GM23248 (cell line): ENCODE measurements at regions not wholly inside any gene's neighbourhood (a gene's known extent, or its start where the extent isn't known, plus 50 kb on each side); places are given as distances from the start of the nearest gene placed in this dataset.

ENCODE experiments used
- DNase-seq: peaks from one replicate; pipeline ENCODE4 v3.0.0-alpha.2; 2015
- H2AFZ ChIP-seq: fragments of 200-600 bp; sonication (generic); 2 replicates; pipeline ENCODE4 v1.6.1; 2016; ENCODE audit warnings: antibody characterized with exemption
- H3F3A ChIP-seq: fragments of 200-600 bp; sonication (generic); 2 replicates; pipeline ENCODE4 v1.6.1; 2016; ENCODE audit warnings: mild to moderate bottlenecking, antibody characterized with exemption, mixed run types; ENCODE audit not compliant: insufficient read depth
- H3K27ac ChIP-seq: fragments of 200-600 bp; sonication (generic); 2 replicates; pipeline ENCODE4 v1.5.1; 2016; ENCODE audit warnings: mild to moderate bottlenecking
- H3K27me3 ChIP-seq: fragments of 200-600 bp; sonication (generic); replicated peaks from 2 replicates; pipeline ENCODE4 v1.6.1; 2016; ENCODE audit warnings: mild to moderate bottlenecking; ENCODE audit not compliant: insufficient read depth
- H3K36me3 ChIP-seq: fragments of 200-600 bp; sonication (generic); 2 replicates; pipeline ENCODE4 v1.6.1; 2016; ENCODE audit warnings: low read depth, mild to moderate bottlenecking
- H3K4me1 ChIP-seq: fragments of 200-600 bp; sonication (generic); 2 replicates; pipeline ENCODE4 v1.6.1; 2016; ENCODE audit warnings: mild to moderate bottlenecking; ENCODE audit not compliant: insufficient read depth
- H3K4me2 ChIP-seq: fragments of 200-600 bp; sonication (generic); one replicate; pipeline ENCODE4 v1.6.1; 2016; ENCODE audit warnings: mild to moderate bottlenecking; ENCODE audit not compliant: unreplicated experiment
- H3K4me3 ChIP-seq: fragments of 200-600 bp; sonication (generic); 2 replicates; pipeline ENCODE4 v1.5.1; 2016; ENCODE audit warnings: mild to moderate bottlenecking
- H3K79me2 ChIP-seq: fragments of 200-600 bp; sonication (generic); 2 replicates; pipeline ENCODE4 v1.6.1; 2016; ENCODE audit warnings: mild to moderate bottlenecking; ENCODE audit not compliant: insufficient read depth
- H3K9ac ChIP-seq: fragments of 200-600 bp; sonication (generic); 2 replicates; pipeline ENCODE4 v1.6.1; 2016; ENCODE audit warnings: mild to moderate bottlenecking
- H3K9me2 ChIP-seq: fragments of 200-600 bp; sonication (generic); 2 replicates; pipeline ENCODE4 v1.6.1; 2016; ENCODE audit warnings: mixed run types, mild to moderate bottlenecking, moderate library complexity; ENCODE audit not compliant: insufficient read depth
- H3K9me3 ChIP-seq: fragments of 200-600 bp; sonication (generic); one replicate; pipeline ENCODE4 v1.6.1; 2017; ENCODE audit warnings: low read depth
- H4K20me1 ChIP-seq: fragments of 200-600 bp; sonication (generic); 2 replicates; pipeline ENCODE4 v1.6.0; 2016; ENCODE audit not compliant: insufficient read depth
- EZH2 ChIP-seq: fragments of 200-600 bp; sonication (generic); IDR thresholded peaks from 2 replicates; pipeline ENCODE4 v1.6.1; 2018; ENCODE audit warnings: antibody characterized with exemption, mild to moderate bottlenecking; ENCODE audit not compliant: insufficient read depth, poor library complexity, severe bottlenecking
- EZH2phosphoT487 ChIP-seq: fragments of 200-600 bp; sonication (generic); IDR thresholded peaks from 2 replicates; pipeline ENCODE4 v1.6.1; 2018; ENCODE audit warnings: antibody characterized with exemption, moderate library complexity, mild to moderate bottlenecking, low read depth; ENCODE audit not compliant: insufficient read depth
- WGBS, 2 experiments: methylation state at CpG; one replicate each; pipeline ENCODE4 v1.1.6; 2015 to 2017; ENCODE audit warnings: low lambda C conversion rate in 2 of 2, low coverage in 1 of 2; ENCODE audit errors: missing lambda C conversion rate in 2 of 2; 5-methylcytosine and 5-hydroxymethylcytosine counted together
- in situ Hi-C: fragments of 300-500 bp; cut with MboI; formaldehyde crosslinking; loops from 2 replicates; pipeline ENCODE4 v1.15.0; 2020

DNA sequence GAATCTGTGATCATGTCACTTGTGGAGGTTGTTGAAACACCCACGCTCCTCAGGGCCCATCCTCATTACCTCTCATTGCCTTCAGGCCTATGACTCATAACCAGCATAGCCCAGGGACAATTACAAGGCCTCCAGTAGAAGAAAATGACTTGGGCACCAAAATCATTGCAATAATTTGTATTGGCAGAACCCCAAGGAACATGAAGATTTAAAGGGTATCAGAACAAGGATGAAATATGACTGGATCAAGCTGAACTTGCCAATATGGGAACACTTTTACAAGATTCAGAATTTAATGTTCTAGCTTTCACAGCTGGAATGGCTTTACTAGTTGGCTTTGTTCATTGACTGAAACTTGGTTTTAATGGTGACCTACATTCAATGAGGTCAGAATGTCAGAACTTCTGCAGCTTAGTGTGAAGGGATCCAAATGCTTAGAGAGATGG lies 156.4 kb downstream of the COPS8 start:
- peak; percentile 66 for DNase-seq

DNA sequence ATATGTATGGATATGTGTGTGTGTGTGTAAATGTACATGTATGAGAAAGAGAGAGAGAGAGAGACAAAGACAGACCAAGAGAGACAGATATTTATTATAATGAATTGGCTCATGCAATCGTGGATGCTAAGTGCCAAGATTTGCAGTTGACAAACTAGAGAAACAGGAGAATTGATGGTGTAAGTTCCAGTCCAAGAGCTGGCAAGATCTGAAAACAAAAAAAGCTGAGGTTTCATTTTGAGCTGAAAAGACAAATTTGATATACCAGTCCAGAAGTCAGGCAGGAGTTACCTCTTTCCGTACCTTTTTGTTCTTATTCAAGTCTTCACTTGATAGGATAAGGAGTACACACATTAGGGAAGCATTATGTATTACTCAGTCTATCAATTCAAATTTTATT lies 157.8 kb downstream of the COPS8 start:
- no peak overlapping the region for H3K4me2 ChIP-seq
- no peaks in the 10 kb centered on the region for H4K20me1 ChIP-seq
- no peak for DNase-seq
- peaks cover 17% of the 10 kb centered on the region for H3K4me1 ChIP-seq
- no peak overlapping the region for H3K27ac ChIP-seq
- in situ Hi-C loops, result no loop called here
- TF ChIP-seq EZH2phosphoT487, result no peak
- no peak for TF ChIP-seq EZH2
- no peak overlapping the region for H2AFZ ChIP-seq
- no peak overlapping the region for H3K4me3 ChIP-seq
- peaks cover 13% of the 10 kb centered on the region for H3F3A ChIP-seq
- no peak overlapping the region for H3K9ac ChIP-seq
- H3K9me3 ChIP-seq, result no peaks in the 10 kb centered on the region
- H3K36me3 ChIP-seq, result no peaks in the 10 kb centered on the region
- 53 to 67% methylated on average over 2 of the region's 2 CpGs for WGBS, 2 experiments
- no peaks in the 10 kb centered on the region for H3K79me2 ChIP-seq
- H3K9me2 ChIP-seq, result no peaks in the 10 kb centered on the region
- no peaks in the 10 kb centered on the region for H3K27me3 ChIP-seq

More for the DNA sequence above, 156.4 kb downstream of the COPS8 start:
- Histone ChIP-seq H3K27ac (no peak overlapping the region), H3K9ac (no peak overlapping the region), H4K20me1 (no peaks in the 10 kb centered on the region), H3K4me2 (no peak overlapping the region), H3K79me2 (no peaks in the 10 kb centered on the region), H3K36me3 (no peaks in the 10 kb centered on the region), H3K4me3 (no peak overlapping the region), H3K9me2 (no peaks in the 10 kb centered on the region), H3K4me1 (peaks cover 17% of the 10 kb centered on the region), H3F3A (peaks cover 13% of the 10 kb centered on the region), H3K27me3 (no peaks in the 10 kb centered on the region), H2AFZ (no peak overlapping the region), H3K9me3 (no peaks in the 10 kb centered on the region)
- WGBS, 2 experiments, result 14 to 38% methylated on average over 1 of the region's 1 CpG
- in situ Hi-C loops, result no loop called here
- no peak for TF ChIP-seq EZH2phosphoT487
- TF ChIP-seq EZH2, result no peak

DNA sequence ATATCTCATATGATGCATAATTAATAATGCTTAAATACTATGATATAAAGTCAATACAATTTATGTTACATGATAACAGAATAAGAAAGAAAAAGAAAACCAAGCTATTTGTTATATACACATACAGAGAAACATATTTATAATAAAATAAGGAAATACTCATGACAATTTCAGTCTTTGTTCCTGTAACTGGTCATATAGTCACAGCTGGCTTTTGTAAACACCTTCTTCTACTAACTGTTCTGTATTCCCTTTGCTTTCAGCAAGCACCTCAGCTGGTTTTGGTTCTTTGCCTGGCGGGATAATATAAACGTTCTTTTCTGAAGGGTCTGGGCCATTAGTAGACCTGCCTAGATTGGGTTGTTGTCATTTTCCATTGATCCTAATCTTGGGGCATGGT lies 158.5 kb downstream of the COPS8 start:
- Histone ChIP-seq H2AFZ (no peak overlapping the region), H3F3A (peaks cover 13% of the 10 kb centered on the region), H3K4me2 (peak overlapping the region; percentile 29), H4K20me1 (no peaks in the 10 kb centered on the region), H3K27me3 (no peaks in the 10 kb centered on the region), H3K4me1 (peaks cover 17% of the 10 kb centered on the region), H3K9me2 (no peaks in the 10 kb centered on the region), H3K9me3 (no peaks in the 10 kb centered on the region), H3K27ac (peak overlapping the region; percentile 77), H3K4me3 (no peak overlapping the region), H3K36me3 (no peaks in the 10 kb centered on the region), H3K79me2 (no peaks in the 10 kb centered on the region), H3K9ac (0 out of 2 replicates have a peak overlapping the region, but pooled peaks have one; percentile 49)
- DNase-seq, result no peak
- TF ChIP-seq EZH2phosphoT487, result no peak
- TF ChIP-seq EZH2, result no peak
- 86 to 95% methylated on average over 2 of the region's 2 CpGs for WGBS, 2 experiments
- in situ Hi-C loops, result no loop called here

- DNase-seq, result peak; percentile 83
- Histone ChIP-seq H3K36me3 (no peaks in the 10 kb centered on the region), H2AFZ (no peak overlapping the region), H4K20me1 (no peaks in the 10 kb centered on the region), H3K9ac (peak overlapping the region; percentile 49; the same call in 1 of the 2 replicates), H3K27me3 (no peaks in the 10 kb centered on the region), H3K27ac (peak overlapping the region; percentile 77), H3F3A (peaks cover 13% of the 10 kb centered on the region), H3K9me3 (no peaks in the 10 kb centered on the region), H3K9me2 (no peaks in the 10 kb centered on the region), H3K4me1 (peaks cover 17% of the 10 kb centered on the region), H3K4me3 (no peak overlapping the region), H3K4me2 (peak overlapping the region; percentile 29), H3K79me2 (no peaks in the 10 kb centered on the region)
- TF ChIP-seq EZH2phosphoT487, result 0 out of 2 replicates have a peak, but pooled peaks have one; percentile 55
- TF ChIP-seq EZH2, result no peak
- in situ Hi-C loops, result no loop called here
- 43 to 62% methylated on average over 3 of the region's 3 CpGs for WGBS, 2 experiments
These were observed 159.4 kb downstream of the COPS8 start for GRCh38 chr2:237244976-237245646.

DNA sequence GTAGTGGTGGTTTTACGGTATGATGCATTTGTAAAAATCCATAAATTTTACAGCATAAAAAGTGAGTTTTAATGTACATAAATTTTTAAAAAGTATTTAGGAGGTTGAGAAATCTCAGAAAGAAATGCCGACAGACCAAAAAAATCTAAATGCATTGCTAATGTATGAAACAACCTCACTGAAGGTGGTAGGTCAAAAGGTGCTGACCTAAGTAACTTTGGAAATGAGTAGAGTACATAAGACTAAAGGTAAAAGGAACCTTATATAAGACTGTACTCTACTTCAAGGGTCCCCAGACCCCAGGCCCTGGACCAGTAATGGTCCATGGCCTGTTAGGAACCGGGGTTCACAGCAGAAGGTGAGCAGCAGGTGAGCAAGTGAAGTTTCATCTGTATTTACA lies 163.4 kb downstream of the COL6A3 start:
- H3K9me2 ChIP-seq, result no peaks in the 10 kb centered on the region
- in situ Hi-C loops, result no loop called here
- H3K27me3 ChIP-seq, result no peaks in the 10 kb centered on the region
- H3K4me3 ChIP-seq, result no peak overlapping the region
- no peak overlapping the region for H3K9ac ChIP-seq
- peaks cover 32% of the 10 kb centered on the region for H3F3A ChIP-seq
- no peak overlapping the region for H3K27ac ChIP-seq
- WGBS, 2 experiments, result 91 to 92% methylated on average over 3 of the region's 3 CpGs
- H3K4me1 ChIP-seq, result peaks cover 29% of the 10 kb centered on the region
- no peaks in the 10 kb centered on the region for H3K79me2 ChIP-seq
- H4K20me1 ChIP-seq, result no peaks in the 10 kb centered on the region
- H3K9me3 ChIP-seq, result no peaks in the 10 kb centered on the region
- H3K4me2 ChIP-seq, result no peak overlapping the region
- DNase-seq, result no peak
- TF ChIP-seq EZH2 (no peak), EZH2phosphoT487 (no peak)
- H3K36me3 ChIP-seq, result no peaks in the 10 kb centered on the region
- H2AFZ ChIP-seq, result no peak overlapping the region
